B cell (primary cell): ENCODE measurements at regions not wholly inside any gene's neighbourhood (a gene's known extent, or its start where the extent isn't known, plus 50 kb on each side); places are given as distances from the start of the nearest gene placed in this dataset.

Experiments
- ATAC-seq: fragments of 200-7000 bp; cut with Tn5 transposase; one replicate; pipeline ENCODE4 v1.10.0; 2021; ENCODE audit warnings: low read depth, mild to moderate bottlenecking, moderate number of reproducible peaks, moderate library complexity
- CTCF ChIA-PET: fragments of 350-600 bp; sonication (Branson Sonifier 250); formaldehyde crosslinking; loops from one replicate; lab custom pipeline; 2021; ENCODE audit warnings: antibody characterized with exemption, inconsistent platforms; lab: Charles Lee
- POLR2A ChIA-PET: fragments of 350-600 bp; sonication (Branson Sonifier 250); formaldehyde crosslinking; loops from one replicate; lab custom pipeline; 2021; ENCODE audit warnings: antibody characterized with exemption; lab: Charles Lee
- DNase-seq: peaks from one replicate; pipeline ENCODE4 v3.0.0; 2013
- H2AFZ ChIP-seq: 2 replicates; pipeline ENCODE4 v1.6.1; 2012; ENCODE audit warnings: mild to moderate bottlenecking, low read depth, low read length; ENCODE audit not compliant: insufficient read depth, poor library complexity, severe bottlenecking
- H3K27ac ChIP-seq, 2 donors: 1 replicate in 1 of 2; 2 replicates in 1 of 2; pipeline ENCODE4 v1.5.1; 2012 to 2013; ENCODE audit warnings: low read length in 2 of 2, mild to moderate bottlenecking in 2 of 2, moderate library complexity in 1 of 2
- H3K27me3 ChIP-seq, 4 experiments: fragments of 200-600 bp in 1 of 4; sonication (generic) in 1 of 4; replicated peaks in 1 of 4; 1 replicate in 2 of 4; 2 replicates in 2 of 4; pipeline versions ENCODE4 v1.6.1 to v1.7.0; 2013 to 2016; ENCODE audit warnings: low read length in 3 of 4, mild to moderate bottlenecking in 2 of 4, mixed read lengths in 1 of 4, moderate library complexity in 1 of 4; ENCODE audit not compliant: insufficient read depth in 4 of 4, control insufficient read depth in 3 of 4; ENCODE audit errors: control extremely low read depth in 1 of 4
- H3K36me3 ChIP-seq, 2 experiments: replicated peaks in 1 of 2; 1 replicate in 1 of 2; 2 replicates in 1 of 2; pipeline versions ENCODE4 v1.6.1 to v1.7.1; 2013; ENCODE audit warnings: low read length in 1 of 2; ENCODE audit not compliant: insufficient read depth in 2 of 2, control insufficient read depth in 1 of 2; ENCODE audit errors: control extremely low read depth in 1 of 2, extremely low read depth in 1 of 2
- H3K4me1 ChIP-seq, 2 donors: fragments of 200-600 bp in 1 of 2; sonication (generic) in 1 of 2; 1 replicate in 1 of 2; 2 replicates in 1 of 2; pipeline versions ENCODE4 v1.5.1 to v1.6.1; 2013 to 2017; ENCODE audit warnings: low read length in 2 of 2; ENCODE audit not compliant: control insufficient read depth in 2 of 2, insufficient read depth in 2 of 2
- H3K4me2 ChIP-seq: replicated peaks from 2 replicates; pipeline ENCODE3; 2012; ENCODE audit warnings: mild to moderate bottlenecking, low read depth, low read length; ENCODE audit not compliant: poor library complexity, severe bottlenecking
- H3K4me3 ChIP-seq, 5 experiments: fragments of 200-600 bp in 1 of 5; sonication (generic) in 1 of 5; 1 replicate in 3 of 5; 2 replicates in 2 of 5; pipeline versions ENCODE4 v1.5.1 to v1.7.0; 2011 to 2016; ENCODE audit warnings: low read length in 4 of 5, mild to moderate bottlenecking in 4 of 5, low read depth in 2 of 5, control low read depth in 1 of 5, moderate library complexity in 1 of 5; ENCODE audit not compliant: insufficient read depth in 1 of 5; ENCODE audit errors: control extremely low read depth in 1 of 5, extremely low read depth in 1 of 5
- H3K79me2 ChIP-seq: fragments of 200-600 bp; sonication (generic); one replicate; pipeline ENCODE4 v1.6.0; 2016; ENCODE audit warnings: low read length; ENCODE audit not compliant: control insufficient read depth, insufficient read depth
- H3K9ac ChIP-seq: fragments of 200-600 bp; sonication (generic); 2 replicates; pipeline ENCODE4 v1.6.1; 2017; ENCODE audit warnings: mild to moderate bottlenecking, low read length, moderate library complexity
- H3K9me3 ChIP-seq, 3 donors: one replicate each; pipeline versions ENCODE4 v1.6.1 to v1.7.1; 2013; ENCODE audit warnings: low read length in 2 of 3; ENCODE audit not compliant: control insufficient read depth in 2 of 3, insufficient read depth in 1 of 3; ENCODE audit errors: control extremely low read depth in 1 of 3
- H4K20me1 ChIP-seq: 2 replicates; pipeline ENCODE4 v1.6.0; 2012; ENCODE audit warnings: mild to moderate bottlenecking, low read length; ENCODE audit not compliant: insufficient read depth, control insufficient read depth, poor library complexity, severe bottlenecking
- H3K27ac Mint-ChIP-seq: one replicate; pipeline ENCODE4 v1.8.0; 2021; ENCODE audit warnings: mixed read lengths
- H3K27me3 Mint-ChIP-seq: one replicate; pipeline ENCODE4 v1.8.0; 2021; ENCODE audit warnings: mixed read lengths
- H3K4me1 Mint-ChIP-seq: one replicate; pipeline ENCODE4 v1.8.0; 2021; ENCODE audit warnings: mixed read lengths
- H3K4me3 Mint-ChIP-seq: one replicate; pipeline ENCODE4 v1.8.0; 2021; ENCODE audit warnings: mixed read lengths
- H3K9me3 Mint-ChIP-seq: one replicate; pipeline ENCODE4 v1.8.0; 2022; ENCODE audit warnings: mixed read lengths; ENCODE audit not compliant: insufficient read depth
- EZH2 ChIP-seq: IDR thresholded peaks from 2 replicates; pipeline ENCODE4 v1.6.1; 2012; ENCODE audit warnings: borderline replicate concordance, low read depth, mild to moderate bottlenecking, moderate library complexity, low read length; ENCODE audit not compliant: insufficient read depth, poor library complexity, severe bottlenecking
- WGBS: methylation state at CpG from one replicate; pipeline ENCODE4 v1.1.5; 2013; ENCODE audit warnings: missing lambda C conversion rate; ENCODE audit not compliant: insufficient coverage; 5-methylcytosine and 5-hydroxymethylcytosine counted together
- intact Hi-C: fragments of 100-400 bp; cut with micrococcal nuclease; formaldehyde crosslinking; loops from one replicate; pipeline ENCODE4 v1.10.0; 2022
- TF ChIP-seq, protein P1 (sequence below): fragments of 200-600 bp; IDR thresholded peaks from one replicate; pipeline ENCODE4 v1.8.0; 2022; ENCODE audit warnings: antibody characterized with exemption, mild to moderate bottlenecking

DNA sequence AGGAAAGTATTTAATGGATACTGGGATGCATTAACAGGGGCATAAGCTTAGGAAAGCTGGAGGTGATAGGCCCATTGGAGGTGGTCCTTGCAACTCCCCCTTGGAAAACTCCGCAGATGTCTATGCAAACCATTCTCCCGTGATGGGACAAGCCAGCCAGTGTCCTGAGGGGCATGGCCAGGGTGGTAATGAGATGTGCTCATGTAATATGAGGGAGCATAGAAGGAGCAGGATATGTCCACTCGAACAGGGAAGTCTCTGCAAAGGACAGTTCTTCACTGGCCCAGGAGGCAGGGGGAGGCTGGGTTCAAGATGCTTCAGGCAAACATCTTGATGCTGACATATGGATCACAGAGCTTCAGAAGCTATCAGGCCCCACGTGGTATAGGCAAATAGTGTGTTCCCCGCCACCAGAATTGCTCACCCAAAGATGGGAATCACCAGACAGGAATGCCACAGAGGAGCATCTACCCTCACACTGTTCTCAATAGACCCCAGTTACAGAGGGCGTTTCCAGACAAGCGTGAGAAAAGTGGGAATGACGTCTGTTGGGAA lies 201.6 kb upstream of the CDH4 start:
- intact Hi-C loops = no loop called here
- Histone ChIP-seq H3K9me3 (peaks cover 0 to 38% (median 0%) of the 10 kb centered on the region in 3 donors), H3K36me3 (no peaks in the 10 kb centered on the region), H3K4me2 (no peak overlapping the region), H3K27ac (no peak overlapping the region), H3K4me1 (no peaks in the 10 kb centered on the region), H4K20me1 (no peaks in the 10 kb centered on the region), H3K79me2 (no peaks in the 10 kb centered on the region), H2AFZ (no peak overlapping the region), H3K27me3 (no peaks in the 10 kb centered on the region), H3K9ac (no peak overlapping the region), H3K4me3 (no peak overlapping the region)
- no peak overlapping the region for H3K27ac Mint-ChIP-seq
- H3K9me3 Mint-ChIP-seq = no peaks in the 10 kb centered on the region
- ChIA-PET CTCF (no interaction called here), POLR2A (no interaction called here)
- ATAC-seq (no peak), DNase-seq (no peak)
- H3K27me3 Mint-ChIP-seq = no peaks in the 10 kb centered on the region
- WGBS = 78% methylated on average over 8 of the region's 8 CpGs
- no peak for TF ChIP-seq EZH2
- TF ChIP-seq, protein P1, sequence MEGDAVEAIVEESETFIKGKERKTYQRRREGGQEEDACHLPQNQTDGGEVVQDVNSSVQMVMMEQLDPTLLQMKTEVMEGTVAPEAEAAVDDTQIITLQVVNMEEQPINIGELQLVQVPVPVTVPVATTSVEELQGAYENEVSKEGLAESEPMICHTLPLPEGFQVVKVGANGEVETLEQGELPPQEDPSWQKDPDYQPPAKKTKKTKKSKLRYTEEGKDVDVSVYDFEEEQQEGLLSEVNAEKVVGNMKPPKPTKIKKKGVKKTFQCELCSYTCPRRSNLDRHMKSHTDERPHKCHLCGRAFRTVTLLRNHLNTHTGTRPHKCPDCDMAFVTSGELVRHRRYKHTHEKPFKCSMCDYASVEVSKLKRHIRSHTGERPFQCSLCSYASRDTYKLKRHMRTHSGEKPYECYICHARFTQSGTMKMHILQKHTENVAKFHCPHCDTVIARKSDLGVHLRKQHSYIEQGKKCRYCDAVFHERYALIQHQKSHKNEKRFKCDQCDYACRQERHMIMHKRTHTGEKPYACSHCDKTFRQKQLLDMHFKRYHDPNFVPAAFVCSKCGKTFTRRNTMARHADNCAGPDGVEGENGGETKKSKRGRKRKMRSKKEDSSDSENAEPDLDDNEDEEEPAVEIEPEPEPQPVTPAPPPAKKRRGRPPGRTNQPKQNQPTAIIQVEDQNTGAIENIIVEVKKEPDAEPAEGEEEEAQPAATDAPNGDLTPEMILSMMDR = no peak
- no peaks in the 10 kb centered on the region for H3K4me1 Mint-ChIP-seq
- H3K4me3 Mint-ChIP-seq = no peak overlapping the region

- no peaks in the 10 kb centered on the region for H3K36me3 ChIP-seq
These were observed 199.8 kb upstream of the CDH4 start for GRCh38 chr20:61052195-61052750.

More at GRCh38 chr20:61052195-61052750, 199.8 kb upstream of the CDH4 start:
- WGBS = 81% methylated on average over 15 of the region's 16 CpGs
- Histone ChIP-seq H3K79me2 (no peaks in the 10 kb centered on the region), H2AFZ (no peak overlapping the region), H3K4me2 (no peak overlapping the region), H3K4me1 (no peaks in the 10 kb centered on the region), H3K27ac (no peak overlapping the region), H3K27me3 (no peaks in the 10 kb centered on the region), H3K9ac (no peak overlapping the region), H3K4me3 (no peak overlapping the region), H4K20me1 (no peaks in the 10 kb centered on the region), H3K9me3 (peaks cover 0 to 35% (median 0%) of the 10 kb centered on the region in 3 donors)
- H3K27me3 Mint-ChIP-seq = no peaks in the 10 kb centered on the region
- no peak overlapping the region for H3K27ac Mint-ChIP-seq
- intact Hi-C loops = no loop called here
- ChIA-PET POLR2A (interaction anchor here (0.6 kb wide), 1 partner anchor 493 kb away, joined by 6 read pairs; no protein-coding TSS in a partner anchor), CTCF (no interaction called here)
- H3K4me3 Mint-ChIP-seq = no peak overlapping the region
- ATAC-seq (no peak), DNase-seq (no peak)
- no peaks in the 10 kb centered on the region for H3K9me3 Mint-ChIP-seq
- TF ChIP-seq, protein P1 = no peak
- no peak for TF ChIP-seq EZH2
- H3K4me1 Mint-ChIP-seq = no peaks in the 10 kb centered on the region
